Sigmoid colon (tissue), 4 donors: ENCODE measurements at regions not wholly inside any gene's neighbourhood (a gene's known extent, or its start where the extent isn't known, plus 50 kb on each side); places are given as distances from the start of the nearest gene placed in this dataset.

Experiments used
- CTCF ChIP-seq, 4 experiments: fragments of 450-650 bp in 3 of 4; fragments of 200-600 bp in 1 of 4; IDR thresholded peaks; one replicate each; pipeline ENCODE4 v1.5.1; 2016 to 2019; ENCODE audit warnings: antibody characterized with exemption in 4 of 4, mild to moderate bottlenecking in 3 of 4, moderate library complexity in 2 of 4
- EP300 ChIP-seq, 4 donors: sonication (generic); formaldehyde crosslinking; IDR thresholded peaks; one replicate each; pipeline ENCODE4 v1.6.1; 2017; ENCODE audit warnings: antibody characterized with exemption in 4 of 4
- POLR2A ChIP-seq, 2 donors: fragments of 450-650 bp; IDR thresholded peaks; one replicate each; pipeline ENCODE4 v1.6.1; 2016; ENCODE audit warnings: antibody characterized with exemption in 2 of 2, mild to moderate bottlenecking in 2 of 2, moderate library complexity in 2 of 2

GRCh38 chr2:216974321-216975302 lies 114.7 kb upstream of the TNP1 start:
- no peak for TF ChIP-seq CTCF (IDR thresholded peaks at IDR 0.05)
- no peak for TF ChIP-seq POLR2A (IDR thresholded peaks at IDR 0.05)
- no peak for TF ChIP-seq EP300 (IDR thresholded peaks at IDR 0.05)
